Transverse colon (tissue), 4 donors: ENCODE measurements at regions not wholly inside any gene's neighbourhood (a gene's known extent, or its start where the extent isn't known, plus 50 kb on each side); places are given as distances from the start of the nearest gene placed in this dataset.

Experiments
- DNase-seq: peaks from one replicate; pipeline ENCODE4 v3.0.0-alpha.2; 2019
- H3K27ac ChIP-seq, 4 donors: fragments of 200-600 bp; sonication (generic); 2 replicates each; pipeline ENCODE4 v1.5.1; 2016 to 2018; ENCODE audit warnings: inconsistent platforms in 4 of 4
- H3K27me3 ChIP-seq: fragments of 200-600 bp; sonication (generic); 2 replicates; pipeline ENCODE4 v1.5.1; 2017; ENCODE audit warnings: inconsistent platforms
- H3K36me3 ChIP-seq, 4 donors: fragments of 200-600 bp; sonication (generic); 2 replicates each; pipeline ENCODE4 v1.5.1; 2017 to 2019; ENCODE audit warnings: inconsistent platforms in 4 of 4
- H3K4me1 ChIP-seq, 4 donors: fragments of 200-600 bp; sonication (generic); 2 replicates each; pipeline ENCODE4 v1.5.1; 2017 to 2020; ENCODE audit warnings: inconsistent platforms in 4 of 4
- H3K4me3 ChIP-seq, 4 donors: fragments of 200-600 bp; sonication (generic); 1 replicate in 1 of 4; 2 replicates in 3 of 4; pipeline versions ENCODE4 v1.5.1 to v1.6.1; 2017 to 2019; ENCODE audit warnings: inconsistent platforms in 4 of 4
- H3K9me3 ChIP-seq, 2 donors: fragments of 200-600 bp; sonication (generic); 2 replicates each; pipeline ENCODE4 v1.5.1; 2017 to 2019; ENCODE audit warnings: inconsistent platforms in 2 of 2
- EP300 ChIP-seq: sonication (generic); formaldehyde crosslinking; IDR thresholded peaks from one replicate; pipeline ENCODE4 v1.6.1; 2017; ENCODE audit warnings: antibody characterized with exemption, low read depth
- POLR2A ChIP-seq: fragments of 450-650 bp; IDR thresholded peaks from one replicate; pipeline ENCODE4 v1.6.1; 2016; ENCODE audit warnings: antibody characterized with exemption, mild to moderate bottlenecking, moderate library complexity
- POLR2AphosphoS5 ChIP-seq, 3 donors: sonication (generic); formaldehyde crosslinking; IDR thresholded peaks; one replicate each; pipeline ENCODE4 v1.6.1; 2016; ENCODE audit warnings: antibody characterized with exemption in 3 of 3
- WGBS, 2 donors: methylation state at CpG; one replicate each; pipeline ENCODE4 v1.1.5; 2018; ENCODE audit warnings: low coverage in 1 of 2; 5-methylcytosine and 5-hydroxymethylcytosine counted together
- in situ Hi-C, 4 donors: fragments of 200-750 bp; cut with MboI; loops; one replicate each; pipeline versions ENCODE4 v1.15.0 to v1.15.1; 2017; ENCODE audit warnings: low sequenced_read_pairs in 3 of 4, low pct_ligation_motif_present in 1 of 4, low pct_unique_long_range_greater_than_20kb in 1 of 4
- intact Hi-C: fragments of 100-400 bp; cut with DNase I; formaldehyde crosslinking; loops from one replicate; pipeline ENCODE4 v1.15.1; 2023; ENCODE audit warnings: low total_unique reads
- TF ChIP-seq, protein P1 (sequence below), 5 experiments: fragments of 200-600 bp in 3 of 5; fragments of 450-650 bp in 2 of 5; sonication (generic) in 3 of 5; IDR thresholded peaks; 1 replicate in 2 of 5; 2 replicates in 3 of 5; pipeline ENCODE4 v1.5.1; 2016 to 2017; ENCODE audit warnings: antibody characterized with exemption in 5 of 5, inconsistent platforms in 3 of 5, mild to moderate bottlenecking in 2 of 5, moderate library complexity in 1 of 5

DNA sequence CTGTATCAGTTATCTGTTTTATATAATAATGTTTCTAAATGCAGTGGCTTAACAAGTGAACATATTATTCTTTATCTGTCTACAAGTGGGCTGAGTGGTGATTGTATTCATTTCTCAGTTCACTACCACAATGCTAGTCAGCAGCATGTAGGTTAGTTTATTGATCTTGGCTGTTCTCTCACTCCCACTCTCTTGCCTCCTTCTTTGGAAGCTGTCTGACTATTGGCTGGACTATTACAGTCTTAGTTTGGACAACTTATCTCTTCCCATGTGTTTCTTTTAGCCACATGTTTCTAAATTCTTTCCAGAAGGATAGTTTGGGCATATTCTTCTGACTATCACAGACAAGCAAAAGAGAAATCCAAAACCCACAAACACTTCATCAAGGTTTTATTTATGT is 459.5 kb upstream of the AGA start:
- TF ChIP-seq POLR2AphosphoS5 (IDR thresholded peaks at IDR 0.05) (no peak), POLR2A (no peak), EP300 (no peak)
- TF ChIP-seq, protein P1, sequence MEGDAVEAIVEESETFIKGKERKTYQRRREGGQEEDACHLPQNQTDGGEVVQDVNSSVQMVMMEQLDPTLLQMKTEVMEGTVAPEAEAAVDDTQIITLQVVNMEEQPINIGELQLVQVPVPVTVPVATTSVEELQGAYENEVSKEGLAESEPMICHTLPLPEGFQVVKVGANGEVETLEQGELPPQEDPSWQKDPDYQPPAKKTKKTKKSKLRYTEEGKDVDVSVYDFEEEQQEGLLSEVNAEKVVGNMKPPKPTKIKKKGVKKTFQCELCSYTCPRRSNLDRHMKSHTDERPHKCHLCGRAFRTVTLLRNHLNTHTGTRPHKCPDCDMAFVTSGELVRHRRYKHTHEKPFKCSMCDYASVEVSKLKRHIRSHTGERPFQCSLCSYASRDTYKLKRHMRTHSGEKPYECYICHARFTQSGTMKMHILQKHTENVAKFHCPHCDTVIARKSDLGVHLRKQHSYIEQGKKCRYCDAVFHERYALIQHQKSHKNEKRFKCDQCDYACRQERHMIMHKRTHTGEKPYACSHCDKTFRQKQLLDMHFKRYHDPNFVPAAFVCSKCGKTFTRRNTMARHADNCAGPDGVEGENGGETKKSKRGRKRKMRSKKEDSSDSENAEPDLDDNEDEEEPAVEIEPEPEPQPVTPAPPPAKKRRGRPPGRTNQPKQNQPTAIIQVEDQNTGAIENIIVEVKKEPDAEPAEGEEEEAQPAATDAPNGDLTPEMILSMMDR (IDR thresholded peaks at IDR 0.05) = no peak
- no peak for DNase-seq
- Histone ChIP-seq H3K27me3 (no peaks in the 10 kb centered on the region), H3K36me3 (no peaks in the 10 kb centered on the region), H3K9me3 (no peaks in the 10 kb centered on the region), H3K4me1 (no peaks in the 10 kb centered on the region), H3K27ac (no peak overlapping the region), H3K4me3 (no peak overlapping the region)
- in situ Hi-C loops = no loop called here
- intact Hi-C loops = no loop called here

DNA sequence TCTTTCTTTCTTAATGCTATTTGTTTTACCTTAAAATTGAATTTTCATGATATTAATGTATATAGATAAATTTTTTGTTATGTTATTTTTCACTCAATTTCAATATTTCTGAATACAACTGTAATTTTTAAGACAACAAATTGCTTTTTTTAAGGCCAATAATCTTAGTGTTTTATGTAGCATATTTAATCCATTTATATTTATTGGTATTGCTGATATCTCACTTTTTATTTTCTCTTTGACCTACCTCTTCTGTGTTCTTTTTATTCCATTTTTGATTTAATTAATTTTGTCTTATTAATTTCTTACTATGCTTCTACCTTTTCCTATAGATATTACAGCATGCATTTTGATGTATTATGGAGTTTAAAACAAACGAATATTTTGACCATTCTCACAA is 460.1 kb upstream of the AGA start:
- TF ChIP-seq, protein P1 (IDR thresholded peaks at IDR 0.05) = no peak
- TF ChIP-seq POLR2A = no peak
- 64 to 79% methylated on average over 1 of the region's 1 CpG for WGBS, 2 donors
- DNase-seq = no peak
- Histone ChIP-seq H3K9me3 (no peaks in the 10 kb centered on the region), H3K4me1 (no peaks in the 10 kb centered on the region), H3K27ac (no peak overlapping the region), H3K27me3 (no peaks in the 10 kb centered on the region), H3K4me3 (no peak overlapping the region), H3K36me3 (no peaks in the 10 kb centered on the region)
- intact Hi-C loops = no loop called here
- in situ Hi-C loops = no loop called here

DNA sequence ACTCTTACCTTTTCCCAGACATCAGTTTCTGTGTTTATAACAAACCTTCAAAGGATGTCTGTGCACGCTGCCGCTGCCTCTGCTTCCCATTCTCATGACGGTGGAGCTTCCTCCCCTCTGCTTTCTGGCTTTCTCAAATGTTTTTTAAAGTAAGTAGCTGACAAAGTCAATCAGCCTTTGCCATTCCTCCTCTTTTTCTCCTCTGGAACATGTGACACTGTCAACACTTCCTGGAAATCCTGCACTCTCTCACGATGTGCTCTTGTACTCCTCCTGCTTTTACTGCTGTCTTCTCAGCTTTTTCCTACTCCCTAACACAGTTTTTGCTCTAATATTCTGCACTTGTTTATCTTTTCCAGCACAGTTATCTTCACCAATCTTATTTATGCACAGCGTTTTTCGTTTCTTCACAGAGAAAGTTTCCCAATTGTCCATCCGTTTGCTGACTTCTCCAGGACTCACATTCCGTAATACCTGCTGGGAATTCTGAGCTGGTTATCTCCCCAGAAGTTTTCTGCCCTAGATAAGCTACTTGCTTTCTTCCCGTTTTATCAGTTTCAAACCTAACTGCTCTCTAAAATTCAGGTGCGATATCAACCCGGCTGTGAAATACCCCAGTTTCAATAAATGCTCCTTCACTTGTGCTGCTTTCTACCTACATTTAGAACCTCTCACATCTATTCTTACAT is 465.6 kb upstream of the AGA start:
- intact Hi-C loops (no loop called here), in situ Hi-C loops (no loop called here)
- H3K36me3 ChIP-seq = no peaks in the 10 kb centered on the region
- WGBS, 2 donors = 60 to 67% methylated on average over 11 of the region's 11 CpGs
- no peak overlapping the region for H3K27ac ChIP-seq
- DNase-seq = no peak
- no peak overlapping the region for H3K4me3 ChIP-seq
- H3K27me3 ChIP-seq = no peaks in the 10 kb centered on the region
- H3K4me1 ChIP-seq = no peaks in the 10 kb centered on the region
- TF ChIP-seq, protein P1 (IDR thresholded peaks at IDR 0.05) = no peak
- TF ChIP-seq EP300 (no peak), POLR2AphosphoS5 (IDR thresholded peaks at IDR 0.05) (no peak), POLR2A (no peak)
- no peaks in the 10 kb centered on the region for H3K9me3 ChIP-seq

DNA sequence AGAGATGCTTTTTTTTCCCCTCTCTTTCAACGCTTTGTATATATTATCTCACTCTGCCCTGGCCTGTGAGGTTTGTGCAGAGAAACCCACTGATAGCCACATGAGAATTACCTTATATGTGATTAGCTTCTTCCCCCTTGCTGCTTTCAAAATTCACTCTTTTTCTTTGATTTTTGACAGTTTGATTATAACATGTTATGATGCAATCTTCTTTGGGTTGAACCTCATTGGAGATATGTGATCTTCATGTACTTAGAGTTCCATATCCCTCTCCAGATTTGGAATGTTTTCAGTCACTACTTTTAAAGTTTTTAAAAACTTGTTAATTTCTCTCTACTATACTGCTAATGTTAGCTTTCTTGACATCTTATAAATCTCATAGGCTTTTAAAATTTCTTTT is 479.5 kb upstream of the AGA start:
- in situ Hi-C loops (no loop called here), intact Hi-C loops (no loop called here)
- TF ChIP-seq POLR2A (no peak), POLR2AphosphoS5 (IDR thresholded peaks at IDR 0.05) (no peak), EP300 (no peak)
- TF ChIP-seq, protein P1 (IDR thresholded peaks at IDR 0.05) = no peak
- H3K4me3 ChIP-seq = no peak overlapping the region
- no peaks in the 10 kb centered on the region for H3K4me1 ChIP-seq
- H3K36me3 ChIP-seq = no peaks in the 10 kb centered on the region
- no peaks in the 10 kb centered on the region for H3K9me3 ChIP-seq
- no peaks in the 10 kb centered on the region for H3K27me3 ChIP-seq
- DNase-seq = no peak
- H3K27ac ChIP-seq = no peak overlapping the region
- 73 to 78% methylated on average over 1 of the region's 1 CpG for WGBS, 2 donors
